ENCODE measurements at regions not wholly inside any gene's neighbourhood (a gene's known extent, or its start where the extent isn't known, plus 50 kb on each side); places are given as distances from the start of the nearest gene placed in this dataset.

DNA sequence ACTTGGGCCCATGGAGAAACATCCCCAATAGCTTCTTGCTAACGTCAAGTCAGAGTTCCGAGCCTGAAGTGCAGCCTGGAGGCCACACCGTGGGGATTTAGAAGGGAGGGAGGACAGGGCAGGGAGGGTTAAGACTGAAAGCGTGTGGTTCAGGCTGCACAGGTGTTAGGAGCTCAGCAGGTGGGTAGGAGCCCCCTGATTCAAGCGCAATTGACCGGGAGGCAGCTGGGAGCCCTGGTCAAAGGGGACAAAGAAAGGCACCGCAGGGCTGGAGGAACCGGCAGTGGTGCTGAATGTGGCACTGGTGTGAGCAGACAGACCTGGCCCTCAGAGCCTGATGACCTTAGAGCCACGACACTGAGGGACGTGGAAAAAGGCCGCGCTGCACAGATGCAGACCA lies 149.6 kb downstream of the TMEM18 start:
- Histone ChIP-seq H3K36me3 (no peaks in the 10 kb centered on the region), H3K27me3 (no peaks in the 10 kb centered on the region), H3K27ac (no peak overlapping the region), H3K9ac (no peak overlapping the region), H3K9me3 (no peaks in the 10 kb centered on the region; the same call in 1 of the 2 replicates), H3K4me2 (no peak overlapping the region), H3K4me1 (peaks cover 4% of the 10 kb centered on the region; the same call in 1 of the 2 replicates), H4K20me1 (no peaks in the 10 kb centered on the region), H3K4me3 (no peak overlapping the region)
- TF ChIP-seq Cebpa-rat (IDR thresholded peaks at IDR 0.05) = no peak

DNA sequence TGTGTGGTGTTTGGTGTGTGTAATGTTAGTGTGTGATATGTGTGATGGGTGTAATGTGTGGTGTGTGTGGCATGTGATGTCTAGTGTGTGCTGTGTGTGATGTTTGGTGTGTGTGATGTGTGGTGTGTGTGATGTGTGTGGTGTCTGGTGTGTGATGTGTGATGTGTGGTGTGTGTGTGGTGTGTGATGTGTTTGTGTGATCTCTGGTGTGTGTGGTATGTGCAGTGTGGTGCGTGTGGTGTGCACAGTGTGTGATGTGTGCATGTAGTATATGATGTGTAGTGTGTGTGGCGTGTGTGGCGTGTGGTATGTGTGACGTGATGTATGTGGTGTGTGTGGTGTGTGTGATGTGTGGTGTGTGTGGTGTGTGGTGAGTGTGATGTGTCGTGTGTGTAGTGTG lies 150.3 kb downstream of the TMEM18 start:
- H3K4me3 ChIP-seq = no peak overlapping the region
- H4K20me1 ChIP-seq = no peaks in the 10 kb centered on the region
- peaks cover 4% of the 10 kb centered on the region; the same call in 1 of the 2 replicates for H3K4me1 ChIP-seq
- H3K9ac ChIP-seq = no peak overlapping the region
- H3K4me2 ChIP-seq = no peak overlapping the region
- no peaks in the 10 kb centered on the region for H3K36me3 ChIP-seq
- H3K9me3 ChIP-seq = peaks cover 6% of the 10 kb centered on the region
- no peaks in the 10 kb centered on the region for H3K27me3 ChIP-seq
- TF ChIP-seq Cebpa-rat (IDR thresholded peaks at IDR 0.05) = no peak
- H3K27ac ChIP-seq = no peak overlapping the region

DNA sequence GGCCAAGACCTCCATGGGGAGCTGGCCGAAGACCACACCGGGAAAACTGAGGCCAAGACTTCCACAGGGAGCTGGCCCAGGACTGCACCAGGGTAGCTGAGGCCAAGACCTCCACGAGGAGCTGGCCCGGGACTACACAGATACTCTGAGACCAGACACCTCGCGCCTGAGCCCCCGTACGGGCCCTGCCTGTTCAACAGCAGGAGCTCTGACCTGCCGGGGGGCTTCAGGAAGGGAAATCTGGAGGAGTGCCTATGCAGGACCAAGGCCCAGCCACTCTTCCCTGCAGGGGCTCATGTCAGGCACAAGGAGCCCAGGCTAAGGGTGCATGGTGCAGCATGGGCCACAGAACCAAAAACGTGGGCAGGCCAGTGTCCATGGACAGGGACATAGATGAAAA lies 151.6 kb downstream of the TMEM18 start:
- Histone ChIP-seq H3K9me3 (peaks cover 7% of the 10 kb centered on the region; the same call in 1 of the 2 replicates), H3K4me3 (no peak overlapping the region), H4K20me1 (no peaks in the 10 kb centered on the region), H3K4me2 (no peak overlapping the region), H3K9ac (no peak overlapping the region), H3K36me3 (no peaks in the 10 kb centered on the region), H3K27me3 (no peaks in the 10 kb centered on the region), H3K4me1 (peaks cover 4% of the 10 kb centered on the region; the same call in 1 of the 2 replicates), H3K27ac (no peak overlapping the region)
- TF ChIP-seq Cebpa-rat (IDR thresholded peaks at IDR 0.05) = no peak

DNA sequence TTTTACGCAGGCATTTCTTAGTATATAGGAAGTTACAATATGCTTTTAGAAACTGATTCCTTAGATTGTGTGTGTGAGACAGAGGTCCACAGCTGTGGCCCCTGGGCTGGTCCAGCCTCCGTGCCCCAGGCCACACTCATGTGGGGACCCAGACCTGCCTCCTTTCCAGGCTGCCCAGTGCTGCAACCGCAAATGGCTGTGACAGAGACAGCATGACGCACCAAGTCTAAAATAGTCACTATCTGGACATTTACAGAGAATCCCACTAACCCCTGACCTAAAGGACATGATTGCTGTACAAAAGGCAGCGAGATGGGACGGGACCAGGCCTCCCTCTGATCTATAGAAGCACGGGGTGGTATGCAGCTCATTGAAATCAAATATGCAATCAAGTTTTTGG lies 152.2 kb downstream of the TMEM18 start:
- Histone ChIP-seq H3K9me3 (peaks cover 7% of the 10 kb centered on the region; the same call in 1 of the 2 replicates), H3K4me2 (no peak overlapping the region), H3K27me3 (no peaks in the 10 kb centered on the region)

DNA sequence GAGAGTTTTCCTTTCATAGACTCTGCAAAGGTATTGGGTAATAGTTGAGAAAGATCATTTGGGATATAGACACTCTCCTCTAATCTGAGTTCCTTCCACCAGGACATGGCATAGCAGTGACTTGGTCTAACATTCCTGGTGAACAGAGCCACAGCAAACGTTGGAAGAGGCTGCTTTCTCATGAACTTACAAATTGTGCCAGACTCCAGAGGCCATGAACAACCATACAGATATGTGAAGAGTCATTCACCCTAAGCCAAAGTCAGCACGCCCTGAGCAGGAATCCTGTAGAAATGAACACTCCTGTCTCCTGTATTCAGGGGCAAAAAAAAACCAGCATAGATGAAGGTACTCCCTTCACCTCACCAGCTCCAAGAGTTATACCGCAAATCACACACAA lies 152.8 kb downstream of the TMEM18 start:
- TF ChIP-seq Cebpa-rat (IDR thresholded peaks at IDR 0.05) = no peak
- H3K27ac ChIP-seq = no peak overlapping the region

More for the DNA sequence above, 152.2 kb downstream of the TMEM18 start:
- no peak overlapping the region for H3K4me3 ChIP-seq
- no peaks in the 10 kb centered on the region for H4K20me1 ChIP-seq
- H3K36me3 ChIP-seq = no peaks in the 10 kb centered on the region
- H3K27ac ChIP-seq = no peak overlapping the region
- peaks cover 4% of the 10 kb centered on the region; the same call in 1 of the 2 replicates for H3K4me1 ChIP-seq
- TF ChIP-seq Cebpa-rat (IDR thresholded peaks at IDR 0.05) = no peak
- no peak overlapping the region for H3K9ac ChIP-seq

DNA sequence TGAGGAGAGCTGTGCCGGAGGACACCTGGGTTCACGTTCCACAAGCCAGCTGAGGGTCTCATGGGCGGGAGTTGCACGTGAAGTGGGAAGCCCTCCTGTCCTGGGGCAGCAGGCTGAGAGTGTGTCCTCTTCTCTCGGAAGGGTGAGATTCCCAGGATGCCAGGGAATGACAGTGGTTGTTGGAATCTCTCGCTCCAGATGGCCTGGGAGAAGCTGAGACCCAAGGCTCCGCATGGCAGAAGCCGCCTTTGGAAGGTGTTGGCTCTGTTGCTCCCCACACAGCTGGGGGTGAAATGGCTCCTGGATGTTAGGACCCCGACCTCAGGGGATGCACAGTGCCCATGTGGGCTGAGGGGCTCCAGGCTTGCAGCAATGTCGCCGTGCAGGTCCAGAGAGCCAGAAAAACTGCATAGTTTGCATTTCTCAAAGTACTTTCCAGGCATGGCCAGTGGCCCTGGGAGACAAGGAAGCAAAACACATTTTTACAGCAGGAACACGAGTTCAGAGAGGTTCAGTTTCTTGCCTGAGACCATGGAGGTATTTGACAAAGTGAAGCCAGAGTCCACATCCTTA lies 153.4 kb downstream of the TMEM18 start:
- peaks cover under 1% of the 10 kb centered on the region; the same call in 1 of the 2 replicates for H3K4me1 ChIP-seq
- no peak overlapping the region for H3K4me2 ChIP-seq
- H3K4me3 ChIP-seq = no peak overlapping the region
- no peak overlapping the region for H3K27ac ChIP-seq
- no peaks in the 10 kb centered on the region for H3K36me3 ChIP-seq
- H3K9me3 ChIP-seq = peaks cover 7% of the 10 kb centered on the region; the same call in 1 of the 2 replicates
- TF ChIP-seq Cebpa-rat (IDR thresholded peaks at IDR 0.05) = no peak
- H4K20me1 ChIP-seq = no peaks in the 10 kb centered on the region
- H3K27me3 ChIP-seq = no peaks in the 10 kb centered on the region
- H3K9ac ChIP-seq = no peak overlapping the region

More for the DNA sequence above, 152.8 kb downstream of the TMEM18 start:
- Histone ChIP-seq H3K4me1 (peaks cover 4% of the 10 kb centered on the region; the same call in 1 of the 2 replicates), H4K20me1 (no peaks in the 10 kb centered on the region), H3K9ac (no peak overlapping the region), H3K4me2 (no peak overlapping the region), H3K9me3 (peaks cover 7% of the 10 kb centered on the region; the same call in 1 of the 2 replicates), H3K4me3 (no peak overlapping the region), H3K27me3 (no peaks in the 10 kb centered on the region), H3K36me3 (no peaks in the 10 kb centered on the region)

DNA sequence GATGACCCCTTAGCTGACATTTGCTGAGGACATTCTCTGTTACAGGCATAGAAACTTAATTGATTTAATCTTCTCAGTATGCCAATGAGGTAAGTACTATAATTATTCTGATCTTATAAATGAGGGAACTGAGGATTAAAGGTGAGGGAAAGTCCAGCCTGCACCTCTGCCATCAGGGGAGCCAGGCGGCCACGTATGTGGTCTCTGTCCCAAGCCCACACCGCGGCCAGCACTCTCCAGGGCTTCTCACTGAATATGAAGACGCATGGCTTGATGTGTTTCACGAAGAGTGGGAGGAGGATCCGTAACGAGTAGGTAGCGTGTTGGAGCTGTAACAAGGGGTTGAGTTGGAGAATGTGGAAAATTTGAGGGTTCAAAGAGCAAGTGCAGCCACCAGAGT lies 154.4 kb downstream of the TMEM18 start:
- Histone ChIP-seq H3K4me3 (no peak overlapping the region), H3K36me3 (no peaks in the 10 kb centered on the region), H3K27me3 (no peaks in the 10 kb centered on the region), H3K9ac (no peak overlapping the region), H3K4me2 (no peak overlapping the region), H4K20me1 (no peaks in the 10 kb centered on the region), H3K4me1 (peaks cover 11% of the 10 kb centered on the region), H3K27ac (no peak overlapping the region), H3K9me3 (peaks cover 7% of the 10 kb centered on the region; the same call in 1 of the 2 replicates)
- no peak for TF ChIP-seq Cebpa-rat (IDR thresholded peaks at IDR 0.05)

DNA sequence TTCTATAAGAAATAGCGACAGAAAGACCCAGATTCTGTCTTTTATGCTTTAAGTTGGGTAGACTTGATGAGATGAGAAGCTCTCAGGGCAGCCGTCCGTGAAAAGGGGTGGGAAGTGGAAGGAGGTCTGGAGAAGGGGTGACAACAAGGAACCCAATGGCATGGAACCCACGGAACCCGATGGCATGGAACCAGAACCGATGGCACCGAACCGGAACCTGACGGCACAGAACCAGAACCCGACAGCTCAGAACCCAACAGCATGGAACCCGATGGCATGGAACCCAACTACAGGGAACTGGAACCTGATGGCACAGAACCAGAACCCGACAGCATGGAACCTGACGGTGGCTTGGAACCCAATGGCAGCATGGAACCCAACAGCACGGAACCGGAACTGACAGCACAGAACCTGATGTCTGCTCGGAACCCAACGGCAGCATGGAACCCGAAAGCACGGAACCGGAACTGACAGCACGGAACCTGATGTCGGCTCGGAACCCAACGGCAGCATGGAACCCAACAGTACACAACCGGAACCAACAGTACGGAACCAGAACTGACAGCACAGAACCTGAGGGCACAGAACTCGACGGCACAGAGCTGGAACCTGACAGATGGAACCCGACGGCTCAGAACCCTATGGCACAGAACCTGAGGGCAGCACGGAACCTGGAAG lies 155.2 kb downstream of the TMEM18 start:
- Histone ChIP-seq H3K27me3 (no peaks in the 10 kb centered on the region), H4K20me1 (no peaks in the 10 kb centered on the region), H3K9me3 (peaks cover 7% of the 10 kb centered on the region; the same call in 1 of the 2 replicates), H3K27ac (no peak overlapping the region), H3K4me3 (no peak overlapping the region), H3K9ac (no peak overlapping the region), H3K4me1 (peaks cover 19% of the 10 kb centered on the region), H3K4me2 (no peak overlapping the region), H3K36me3 (no peaks in the 10 kb centered on the region)
- TF ChIP-seq Cebpa-rat (IDR thresholded peaks at IDR 0.05) = no peak

DNA sequence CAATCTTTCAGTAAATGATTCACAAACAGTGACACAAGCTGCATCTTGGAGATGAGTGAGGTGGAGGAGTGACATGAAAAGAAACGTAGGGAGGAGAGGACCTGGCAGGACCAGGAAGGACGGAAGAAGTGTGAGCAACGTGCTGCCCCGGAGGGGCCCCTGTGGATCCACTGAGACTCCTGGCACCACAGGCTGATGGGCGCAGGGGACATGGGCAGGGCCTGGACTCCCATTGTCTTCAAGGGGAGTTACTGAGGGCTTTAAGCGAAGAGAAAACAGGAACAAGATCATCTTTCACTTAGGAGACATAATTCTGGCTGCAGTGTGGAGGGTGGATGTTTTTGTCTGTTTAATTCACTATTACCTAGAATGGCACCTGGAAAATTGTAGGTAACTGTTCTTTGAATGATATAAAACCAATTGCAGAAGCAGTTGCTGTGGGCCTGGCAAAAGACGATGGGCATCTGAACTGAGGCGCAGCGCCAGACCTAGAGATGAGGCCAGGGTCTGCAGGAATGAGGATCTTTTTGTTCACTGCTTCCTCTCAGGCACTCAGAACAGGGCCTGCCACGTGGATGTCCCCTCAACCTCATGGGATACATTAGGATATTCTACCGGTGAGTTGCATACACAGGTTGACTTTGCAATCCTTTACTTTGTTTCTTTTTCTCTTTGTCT lies 156.4 kb downstream of the TMEM18 start:
- Histone ChIP-seq H3K4me2 (no peak overlapping the region), H3K9ac (no peak overlapping the region), H3K27me3 (no peaks in the 10 kb centered on the region)

More for the DNA sequence above, 156.4 kb downstream of the TMEM18 start:
- Histone ChIP-seq H4K20me1 (no peaks in the 10 kb centered on the region), H3K9me3 (peaks cover 7% of the 10 kb centered on the region; the same call in 1 of the 2 replicates), H3K4me3 (no peak overlapping the region), H3K27ac (no peak overlapping the region), H3K4me1 (peaks cover 31% of the 10 kb centered on the region), H3K36me3 (no peaks in the 10 kb centered on the region)
- no peak for TF ChIP-seq Cebpa-rat (IDR thresholded peaks at IDR 0.05)
